WERI-Rb-1 (cell line): ENCODE measurements at regions not wholly inside any gene's neighbourhood (a gene's known extent, or its start where the extent isn't known, plus 50 kb on each side); places are given as distances from the start of the nearest gene placed in this dataset.

Experiments
- DNase-seq: peaks from one replicate; pipeline ENCODE4 v3.0.0-alpha.2; 2020
- H3K27ac ChIP-seq: fragments of 250-450 bp; sonication (Bioruptor Pico); 2 replicates; pipeline ENCODE4 v1.5.1; 2020; ENCODE audit warnings: mild to moderate bottlenecking, moderate library complexity
- H3K27me3 ChIP-seq: fragments of 250-450 bp; sonication (Bioruptor Pico); 2 replicates; pipeline ENCODE4 v1.5.1; 2021; ENCODE audit warnings: mild to moderate bottlenecking, low read depth, moderate library complexity; ENCODE audit not compliant: insufficient read depth, severe bottlenecking
- H3K36me3 ChIP-seq: fragments of 250-450 bp; sonication (Bioruptor Pico); 2 replicates; pipeline ENCODE4 v1.5.1; 2020; ENCODE audit warnings: mild to moderate bottlenecking, moderate library complexity
- H3K4me3 ChIP-seq: 2 replicates; pipeline ENCODE4 v1.5.1; 2011; ENCODE audit warnings: low read depth, mild to moderate bottlenecking, control low read depth, low read length
- H3K9me3 ChIP-seq: fragments of 250-450 bp; sonication (Bioruptor Pico); 2 replicates; pipeline ENCODE4 v1.5.1; 2021; ENCODE audit warnings: mild to moderate bottlenecking, moderate library complexity; ENCODE audit not compliant: severe bottlenecking
- CTCF ChIP-seq: IDR thresholded peaks from 2 replicates; pipeline ENCODE4 v1.5.1; 2011; ENCODE audit warnings: low read depth, mild to moderate bottlenecking, control low read depth, inconsistent platforms, low read length

- no peak overlapping the region for H3K27ac ChIP-seq
These were observed 120.0 kb upstream of the MDM1 start for GRCh38 chr12:68452078-68452715.

GRCh38 chr12:68453278-68453677, 121.1 kb upstream of the MDM1 start:
- no peak for DNase-seq

More at GRCh38 chr12:68452078-68452715, 120.0 kb upstream of the MDM1 start:
- no peak for TF ChIP-seq CTCF
- H3K27me3 ChIP-seq = no peaks in the 10 kb centered on the region
- no peak overlapping the region for H3K4me3 ChIP-seq
- H3K36me3 ChIP-seq = no peaks in the 10 kb centered on the region
- no peaks in the 10 kb centered on the region for H3K9me3 ChIP-seq
- no peak for DNase-seq

GRCh38 chr12:68453876-68454275, 121.7 kb upstream of the MDM1 start:
- Histone ChIP-seq H3K36me3 (no peaks in the 10 kb centered on the region), H3K27me3 (no peaks in the 10 kb centered on the region), H3K4me3 (no peak overlapping the region), H3K27ac (no peak overlapping the region), H3K9me3 (peaks cover 3% of the 10 kb centered on the region)
- no peak for TF ChIP-seq CTCF
- DNase-seq = no peak

More at GRCh38 chr12:68453278-68453677, 121.1 kb upstream of the MDM1 start:
- no peak overlapping the region for H3K27ac ChIP-seq
- H3K36me3 ChIP-seq = no peaks in the 10 kb centered on the region
- no peaks in the 10 kb centered on the region for H3K27me3 ChIP-seq
- no peak for TF ChIP-seq CTCF
- peaks cover 3% of the 10 kb centered on the region for H3K9me3 ChIP-seq
- no peak overlapping the region for H3K4me3 ChIP-seq

- H3K9me3 ChIP-seq = peaks cover 3% of the 10 kb centered on the region
- H3K4me3 ChIP-seq = no peak overlapping the region
- TF ChIP-seq CTCF = no peak
- H3K27ac ChIP-seq = no peak overlapping the region
- H3K36me3 ChIP-seq = no peaks in the 10 kb centered on the region
- H3K27me3 ChIP-seq = no peaks in the 10 kb centered on the region
- no peak for DNase-seq
These were observed 122.7 kb upstream of the MDM1 start for GRCh38 chr12:68454892-68455291.

GRCh38 chr12:68455691-68456345, 123.7 kb upstream of the MDM1 start:
- no peak for DNase-seq
- no peak overlapping the region for H3K27ac ChIP-seq
- H3K36me3 ChIP-seq = no peaks in the 10 kb centered on the region
- no peak overlapping the region for H3K4me3 ChIP-seq
- no peak for TF ChIP-seq CTCF
- H3K9me3 ChIP-seq = peaks cover 3% of the 10 kb centered on the region
- H3K27me3 ChIP-seq = no peaks in the 10 kb centered on the region

GRCh38 chr12:68458866-68459265, 126.7 kb upstream of the MDM1 start:
- no peaks in the 10 kb centered on the region for H3K36me3 ChIP-seq
- no peak overlapping the region for H3K27ac ChIP-seq
- H3K4me3 ChIP-seq = no peak overlapping the region
- H3K27me3 ChIP-seq = no peaks in the 10 kb centered on the region
- H3K9me3 ChIP-seq = peaks cover 3% of the 10 kb centered on the region
- DNase-seq = no peak
- no peak for TF ChIP-seq CTCF
